ENCODE measurements at regions not wholly inside any gene's neighbourhood (a gene's known extent, or its start where the extent isn't known, plus 50 kb on each side); places are given as distances from the start of the nearest gene placed in this dataset.

GRCh38 chr10:62545160-62546066, 171.2 kb downstream of the ZNF365 start:
- H3K4me2 ChIP-seq (replicated peaks; ENCODE audit: low read depth, low read length, poor library complexity, severe bottlenecking) = peak overlapping the region; percentile 9
- ChIA-PET POLR2A (interaction anchor here (0.5 to 0.6 kb wide), 2 partner anchors 11 to 1208 kb away, joined by 4 to 8 read pairs; no protein-coding TSS in a partner anchor), CTCF (interaction anchor here (0.5 to 3.3 kb wide), 5 partner anchors 10 to 107 kb away, joined by 3 to 11 read pairs (median 4); no protein-coding TSS in a partner anchor)
- H3K27ac ChIP-seq (ENCODE audit: low read length in 2 of 2) = no peak overlapping the region
- intact Hi-C loops (cut with micrococcal nuclease) = no loop called here
- no peaks in the 10 kb centered on the region for H3K27me3 Mint-ChIP-seq
- H3K4me3 Mint-ChIP-seq = peak overlapping the region; percentile 0
- no peaks in the 10 kb centered on the region for H3K9me3 ChIP-seq (ENCODE audit: control extremely low read depth in 1 of 3, control insufficient read depth in 2 of 3, insufficient read depth in 1 of 3, low read length in 2 of 3)
- no peaks in the 10 kb centered on the region for H3K27me3 ChIP-seq (replicated peaks in 1 of 4; ENCODE audit: control extremely low read depth in 1 of 4, control insufficient read depth in 3 of 4, insufficient read depth in 4 of 4, low read length in 3 of 4)
- H3K79me2 ChIP-seq (ENCODE audit: control insufficient read depth, insufficient read depth, low read length) = no peaks in the 10 kb centered on the region
- TF ChIP-seq CTCF (IDR thresholded peaks at IDR 0.05) = no peak
- no peak for TF ChIP-seq EZH2 (IDR thresholded peaks at IDR 0.05; ENCODE audit: borderline replicate concordance, insufficient read depth, low read depth, low read length, poor library complexity, severe bottlenecking)
- no peak overlapping the region for H3K9ac ChIP-seq (ENCODE audit: low read length)
- peaks cover 5% of the 10 kb centered on the region for H3K9me3 Mint-ChIP-seq (ENCODE audit: insufficient read depth)
- H3K27ac Mint-ChIP-seq = peak overlapping the region; percentile 46
- ATAC-seq (ENCODE audit: low read depth) (peak; percentile 21), DNase-seq (no peak)
- no peak overlapping the region for H3K4me3 ChIP-seq (ENCODE audit: control extremely low read depth in 1 of 5, extremely low read depth in 1 of 5, insufficient read depth in 1 of 5, low read depth in 2 of 5, low read length in 4 of 5)
- 60% methylated on average over 1 of the region's 5 CpGs for WGBS (ENCODE audit: insufficient coverage)
- no peak overlapping the region for H2AFZ ChIP-seq (ENCODE audit: insufficient read depth, low read depth, low read length, poor library complexity, severe bottlenecking)
- no peaks in the 10 kb centered on the region for H3K36me3 ChIP-seq (replicated peaks in 1 of 2; ENCODE audit: control extremely low read depth in 1 of 2, control insufficient read depth in 1 of 2, extremely low read depth in 1 of 2, insufficient read depth in 2 of 2, low read length in 1 of 2)
- H3K4me1 ChIP-seq (ENCODE audit: control insufficient read depth in 2 of 2, insufficient read depth in 2 of 2, low read length in 2 of 2) = peaks cover 39 to 43% of the 10 kb centered on the region in 2 donors
- H4K20me1 ChIP-seq (ENCODE audit: control insufficient read depth, insufficient read depth, low read length, poor library complexity, severe bottlenecking) = no peaks in the 10 kb centered on the region
- peaks cover 61% of the 10 kb centered on the region for H3K4me1 Mint-ChIP-seq

- Histone ChIP-seq H4K20me1 (ENCODE audit: control insufficient read depth, insufficient read depth, low read length, poor library complexity, severe bottlenecking) (no peaks in the 10 kb centered on the region), H3K4me3 (ENCODE audit: control extremely low read depth in 1 of 5, extremely low read depth in 1 of 5, insufficient read depth in 1 of 5, low read depth in 2 of 5, low read length in 4 of 5) (no peak overlapping the region), H3K27ac (ENCODE audit: low read length in 2 of 2) (no peak overlapping the region), H3K27me3 (replicated peaks in 1 of 4; ENCODE audit: control extremely low read depth in 1 of 4, control insufficient read depth in 3 of 4, insufficient read depth in 4 of 4, low read length in 3 of 4) (no peaks in the 10 kb centered on the region), H3K36me3 (replicated peaks in 1 of 2; ENCODE audit: control extremely low read depth in 1 of 2, control insufficient read depth in 1 of 2, extremely low read depth in 1 of 2, insufficient read depth in 2 of 2, low read length in 1 of 2) (no peaks in the 10 kb centered on the region), H3K79me2 (ENCODE audit: control insufficient read depth, insufficient read depth, low read length) (no peaks in the 10 kb centered on the region), H3K4me2 (replicated peaks; ENCODE audit: low read depth, low read length, poor library complexity, severe bottlenecking) (no peak overlapping the region), H2AFZ (ENCODE audit: insufficient read depth, low read depth, low read length, poor library complexity, severe bottlenecking) (no peak overlapping the region), H3K9ac (ENCODE audit: low read length) (no peak overlapping the region), H3K4me1 (ENCODE audit: control insufficient read depth in 2 of 2, insufficient read depth in 2 of 2, low read length in 2 of 2) (peaks cover 15 to 19% of the 10 kb centered on the region in 2 donors), H3K9me3 (ENCODE audit: control extremely low read depth in 1 of 3, control insufficient read depth in 2 of 3, insufficient read depth in 1 of 3, low read length in 2 of 3) (peaks cover 0 to 2% (median 0%) of the 10 kb centered on the region in 3 donors)
- ATAC-seq (ENCODE audit: low read depth) = no peak
- H3K27ac Mint-ChIP-seq = no peak overlapping the region
- ChIA-PET POLR2A (no interaction called here), CTCF (interaction anchor here (0.6 to 1.2 kb wide), 2 partner anchors 20 to 594 kb away, joined by 3 to 5 read pairs; no protein-coding TSS in a partner anchor)
- no CpG with 5 or more reads among the region's 3 CpGs for WGBS (ENCODE audit: insufficient coverage)
- TF ChIP-seq EZH2 (IDR thresholded peaks at IDR 0.05; ENCODE audit: borderline replicate concordance, insufficient read depth, low read depth, low read length, poor library complexity, severe bottlenecking) (no peak), CTCF (IDR thresholded peaks at IDR 0.05) (no peak)
- DNase-seq = no peak
- peaks cover 34% of the 10 kb centered on the region for H3K4me1 Mint-ChIP-seq
- H3K4me3 Mint-ChIP-seq = no peak overlapping the region
- peaks cover 3% of the 10 kb centered on the region for H3K9me3 Mint-ChIP-seq (ENCODE audit: insufficient read depth)
- intact Hi-C loops (cut with micrococcal nuclease) = no loop called here
- H3K27me3 Mint-ChIP-seq = no peaks in the 10 kb centered on the region
Measured at GRCh38 chr10:62548686-62549085, 174.5 kb downstream of the ZNF365 start.
